Left renal pelvis (tissue), 4 donors: ENCODE measurements at regions not wholly inside any gene's neighbourhood (a gene's known extent, or its start where the extent isn't known, plus 50 kb on each side); places are given as distances from the start of the nearest gene placed in this dataset.
"Not testable (repeated sequence)": the region's sequence is repeated elsewhere in the genome, so short reads cannot be mapped to it uniquely, and the experiment has no call there.

ENCODE experiments used
- DNase-seq, 4 donors: peaks; one replicate each; pipeline ENCODE4 v3.0.0-alpha.2; 2013; ENCODE audit warnings: low read depth in 4 of 4, low spot score in 3 of 4

DNA sequence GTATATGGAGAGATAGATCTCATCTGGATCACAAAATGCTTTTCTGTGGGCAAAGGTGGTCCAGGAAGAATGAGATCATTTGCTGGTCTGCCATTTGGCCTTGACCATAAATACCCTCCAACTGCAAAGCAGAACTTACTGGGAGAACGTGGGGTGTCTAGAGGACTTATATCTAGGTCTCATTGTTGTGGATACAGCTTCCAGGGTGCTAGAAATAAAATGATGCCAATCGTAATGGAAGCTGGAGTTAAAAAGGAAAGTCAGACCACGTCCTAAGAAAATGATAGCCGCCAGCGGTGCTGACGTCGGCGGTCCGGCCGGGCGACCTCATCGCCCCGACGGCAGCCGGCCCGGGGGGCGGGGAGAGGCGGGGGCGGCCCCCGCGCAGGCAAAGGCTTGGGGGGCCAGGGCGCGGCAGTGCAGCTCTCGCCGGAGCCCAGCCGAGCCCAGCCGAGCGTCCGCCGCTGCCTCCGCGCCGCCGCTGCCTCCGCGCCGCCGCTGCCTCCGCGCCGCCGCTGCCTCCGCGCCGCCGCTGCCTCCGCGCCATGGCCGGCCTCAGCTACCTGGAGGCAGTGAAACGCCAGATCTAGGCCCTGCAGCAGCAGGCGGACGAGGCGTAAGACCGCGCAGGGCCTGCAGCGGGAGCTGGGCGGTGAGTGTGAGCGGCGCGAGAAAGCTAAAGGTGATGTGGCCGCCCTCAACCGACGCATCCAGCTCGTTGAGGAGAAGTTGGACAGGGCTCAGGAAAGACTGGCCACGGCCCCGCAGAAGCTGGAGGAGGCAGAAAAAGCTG lies 89.5 kb downstream of the EOMES start:
- DNase-seq: no peak

DNA sequence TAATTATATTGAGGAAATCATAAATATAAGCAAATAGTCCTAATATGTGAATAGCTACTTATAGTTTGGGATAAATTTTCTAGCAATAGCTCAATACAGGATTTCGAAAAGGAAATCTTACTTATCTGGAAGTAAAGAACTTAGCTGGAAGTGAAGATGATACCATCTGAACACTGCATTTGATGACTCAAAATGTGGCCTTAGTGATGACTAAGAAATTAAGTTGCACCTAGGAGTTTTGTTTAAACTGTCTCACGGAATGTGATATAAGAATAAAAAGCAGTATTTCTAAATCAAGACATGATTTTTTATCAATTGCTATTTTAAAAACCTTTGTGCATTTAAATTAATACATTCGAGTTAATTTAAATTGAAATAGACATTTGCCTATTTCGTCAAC lies 91.2 kb downstream of the EOMES start:
- no peak for DNase-seq

DNA sequence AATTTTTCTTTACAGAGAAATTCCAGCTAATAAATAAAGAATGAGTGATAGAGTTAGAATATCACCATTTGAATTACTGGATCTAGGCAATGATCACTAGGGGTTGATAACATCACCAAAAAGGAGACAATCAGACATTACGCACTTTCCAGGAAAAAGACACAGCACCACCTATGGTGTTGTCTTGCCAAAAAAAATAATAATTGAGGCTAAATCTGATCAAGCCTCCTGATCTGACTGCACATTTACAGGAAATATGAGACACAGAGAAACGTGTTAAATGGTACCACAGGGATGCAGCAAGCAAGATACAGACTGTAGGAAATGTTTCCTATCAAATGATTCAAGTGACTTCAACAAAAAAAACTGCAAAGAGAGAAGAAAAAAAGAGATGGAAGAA lies 92.8 kb downstream of the EOMES start:
- no peak for DNase-seq

- no peak for DNase-seq
Observed at GRCh38 chr3:27628026-27628750, 93.9 kb downstream of the EOMES start.

GRCh38 chr3:27626596-27627118 lies 95.5 kb downstream of the EOMES start:
- DNase-seq: no peak

- DNase-seq: no peak
Observed at GRCh38 chr3:27625864-27626263, 96.3 kb downstream of the EOMES start.

DNA sequence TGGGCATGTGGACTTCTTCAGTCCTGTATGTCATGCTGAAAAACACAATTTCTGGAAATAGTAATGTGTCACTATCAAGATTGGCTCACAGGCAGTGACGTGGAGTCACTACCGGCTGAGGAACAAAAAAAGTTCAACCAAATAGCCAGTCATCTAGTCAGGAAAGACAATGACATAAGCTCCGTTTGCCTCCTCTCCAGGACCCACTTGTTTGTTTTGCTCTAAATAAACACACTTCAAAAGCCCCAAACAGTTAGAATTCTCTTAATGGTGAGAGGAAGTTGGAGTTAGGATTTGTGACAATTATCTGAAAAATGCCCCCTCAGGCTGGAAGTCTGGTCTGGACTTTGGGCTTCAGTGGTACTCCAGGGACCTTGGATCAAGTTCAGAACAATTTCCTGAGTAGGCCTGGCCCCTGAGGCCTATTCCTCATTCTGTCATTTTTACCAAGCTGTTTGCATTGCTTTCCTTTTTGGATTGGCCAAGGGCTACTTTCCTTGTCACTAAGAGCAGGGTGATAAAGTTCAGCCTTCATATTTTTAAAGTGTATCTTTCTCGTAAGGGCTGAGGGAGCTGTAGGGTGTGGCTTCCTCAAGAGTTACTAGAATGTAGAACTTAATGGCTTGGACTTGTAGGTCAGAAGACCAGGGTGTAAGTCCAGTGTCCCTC lies 98.9 kb downstream of the EOMES start:
- DNase-seq: no peak

GRCh38 chr3:27617552-27617951 lies 104.6 kb downstream of the EOMES start:
- no peak for DNase-seq

- no peak for DNase-seq
Observed at GRCh38 chr3:27616031-27616430, 106.1 kb downstream of the EOMES start.

GRCh38 chr3:27615555-27615954 lies 106.6 kb downstream of the EOMES start:
- DNase-seq: no peak

DNA sequence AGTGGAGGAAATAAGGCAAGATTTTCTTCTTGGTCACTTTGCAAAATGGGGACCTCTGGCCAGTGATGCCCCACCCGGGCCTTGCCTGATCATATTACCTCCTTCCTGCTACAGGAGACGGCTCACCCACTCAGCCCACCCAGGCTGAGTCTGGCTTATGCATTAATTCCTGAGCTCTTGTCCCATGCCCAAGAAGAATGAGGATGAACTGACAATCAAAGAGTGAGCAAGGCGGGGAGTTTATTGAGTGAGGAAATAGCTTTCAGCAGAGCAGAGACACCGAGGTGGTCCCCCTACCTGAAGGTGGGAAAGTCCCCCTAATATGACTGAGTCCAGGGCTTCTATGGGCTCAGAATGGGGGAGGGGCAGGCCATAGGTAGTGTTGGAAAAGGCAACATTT lies 107.5 kb downstream of the EOMES start:
- no peak for DNase-seq

GRCh38 chr3:27613846-27614500 lies 108.2 kb downstream of the EOMES start:
- no peak for DNase-seq

DNA sequence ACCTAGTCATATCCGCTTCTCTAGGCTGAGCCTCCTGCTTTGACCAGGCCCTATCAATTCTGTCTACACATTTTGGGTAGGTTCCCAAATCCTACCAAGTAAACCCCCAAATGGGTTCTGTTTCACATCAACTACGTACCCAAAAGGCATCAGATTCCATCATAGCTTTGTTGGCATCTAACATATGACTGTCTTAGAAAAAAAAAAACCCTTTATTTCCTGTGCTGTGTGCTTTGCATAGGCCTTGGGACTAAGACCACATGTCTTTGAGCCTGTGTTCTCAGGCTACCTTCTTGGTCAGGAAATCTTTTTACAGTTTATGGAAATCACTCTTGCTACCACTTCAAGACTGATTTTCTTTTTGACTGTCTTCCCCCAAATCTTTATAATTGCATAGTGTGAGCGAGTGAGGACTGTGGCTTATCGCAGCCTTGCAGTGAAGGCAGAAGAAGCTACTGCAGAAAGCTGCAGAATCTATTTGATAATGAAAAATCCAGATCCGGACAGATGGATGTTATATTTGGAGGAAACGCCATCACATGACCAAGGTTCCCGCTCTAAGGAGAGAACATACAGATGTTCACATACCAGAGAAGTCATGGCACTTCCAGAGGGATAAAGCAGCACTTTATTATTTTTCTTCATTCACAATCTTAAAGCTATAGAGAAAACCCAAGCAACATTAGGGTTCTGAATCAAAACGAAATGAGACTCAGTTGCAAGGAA lies 111.2 kb downstream of the EOMES start:
- no peak for DNase-seq

DNA sequence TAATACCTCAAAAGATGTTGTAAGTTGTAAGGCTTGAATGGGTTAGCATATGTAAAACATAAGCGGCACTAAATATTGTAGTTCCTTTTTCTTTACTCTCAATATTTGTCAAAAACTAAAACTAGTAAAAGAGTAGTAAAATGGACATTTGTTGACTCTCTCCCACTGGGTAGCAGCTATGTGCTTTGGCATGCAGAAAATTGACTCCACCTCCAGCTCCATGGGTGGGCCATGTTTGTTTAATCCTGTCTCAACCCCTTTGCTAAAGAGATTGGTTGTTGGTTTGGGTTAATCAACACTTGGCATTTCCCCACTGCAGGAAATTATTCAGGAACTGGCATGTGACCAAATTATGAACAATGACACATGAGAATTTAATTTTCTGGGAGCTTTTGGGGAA lies 114.8 kb downstream of the EOMES start:
- no peak for DNase-seq

- no peak for DNase-seq
Observed at GRCh38 chr3:27606537-27606936, 115.6 kb downstream of the EOMES start.

DNA sequence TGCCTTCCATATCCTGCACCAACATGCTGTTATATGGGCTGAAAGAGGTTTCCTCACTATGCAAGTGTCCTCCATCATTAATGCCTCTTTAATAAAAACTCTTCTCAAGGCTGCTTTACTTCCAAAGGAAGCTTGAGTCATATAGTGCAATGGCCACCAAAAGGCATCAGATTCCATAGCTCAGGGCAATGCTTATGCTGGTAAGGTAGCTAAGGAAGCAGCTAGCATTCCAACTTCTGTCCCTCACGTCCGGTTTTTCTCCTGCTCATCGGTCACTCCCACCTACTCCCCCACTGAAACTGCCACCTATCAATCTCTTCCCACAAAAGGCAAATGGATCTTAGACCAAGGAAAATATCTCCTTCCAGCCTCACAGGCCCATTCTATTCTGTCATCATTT lies 117.1 kb upstream of the SLC4A7 start:
- DNase-seq: not testable (repeated sequence)

DNA sequence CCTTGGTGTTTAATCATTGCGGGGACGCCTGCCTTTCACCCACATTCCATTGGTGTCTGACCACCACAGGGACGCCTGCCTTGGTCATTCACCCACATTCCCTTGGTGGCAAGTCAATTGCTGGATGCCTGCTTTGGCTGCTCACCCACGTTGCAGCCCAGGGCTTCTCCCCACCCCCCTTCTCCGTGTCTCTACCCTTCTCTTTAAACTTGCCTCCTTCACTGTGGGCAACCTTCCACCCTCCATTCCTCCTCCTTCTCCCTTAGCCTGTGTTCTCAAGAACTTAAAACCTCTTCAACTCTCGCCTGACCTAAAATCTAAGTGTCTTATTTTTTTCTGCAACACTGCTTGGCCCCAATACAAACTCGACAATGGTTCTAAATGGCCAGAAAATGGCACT lies 115.6 kb upstream of the SLC4A7 start:
- not testable (repeated sequence) for DNase-seq

DNA sequence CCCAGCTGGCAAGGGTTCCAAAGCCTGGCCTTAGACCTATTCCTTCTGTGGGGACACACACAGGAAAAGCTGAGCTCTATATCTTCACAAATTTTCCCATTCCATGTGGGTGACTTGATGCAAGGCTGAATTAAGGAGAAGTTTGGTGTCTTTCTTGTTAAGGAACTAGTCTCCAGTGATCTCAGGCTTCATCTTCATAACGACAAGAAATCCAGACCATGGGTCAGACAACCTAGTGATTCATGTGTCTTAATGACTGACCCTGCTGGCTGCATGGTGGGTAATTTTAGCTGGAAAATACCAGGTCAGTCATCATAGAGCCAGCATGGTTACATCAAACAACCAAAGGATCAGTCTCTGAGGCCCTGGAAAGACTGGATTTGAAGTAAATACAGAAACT lies 112.7 kb upstream of the SLC4A7 start:
- no peak for DNase-seq

- no peak for DNase-seq
Observed at GRCh38 chr3:27596334-27596841, 112.2 kb upstream of the SLC4A7 start.

GRCh38 chr3:27594096-27594690 lies 110.0 kb upstream of the SLC4A7 start:
- no peak for DNase-seq
